NCI-H774 (cell line): ENCODE measurements at regions not wholly inside any gene's neighbourhood (a gene's known extent, or its start where the extent isn't known, plus 50 kb on each side); places are given as distances from the start of the nearest gene placed in this dataset.
"Not testable (repeated sequence)": the region's sequence is repeated elsewhere in the genome, so short reads cannot be mapped to it uniquely, and the experiment has no call there.

ENCODE experiments used
- DNase-seq: peaks from one replicate; lab custom pipeline; 2025; lab: John Stamatoyannopoulos, UW

GRCh38 chr13:64684685-64685431, 2545.3 kb downstream of the PCDH9 start:
- no peak for DNase-seq

DNA sequence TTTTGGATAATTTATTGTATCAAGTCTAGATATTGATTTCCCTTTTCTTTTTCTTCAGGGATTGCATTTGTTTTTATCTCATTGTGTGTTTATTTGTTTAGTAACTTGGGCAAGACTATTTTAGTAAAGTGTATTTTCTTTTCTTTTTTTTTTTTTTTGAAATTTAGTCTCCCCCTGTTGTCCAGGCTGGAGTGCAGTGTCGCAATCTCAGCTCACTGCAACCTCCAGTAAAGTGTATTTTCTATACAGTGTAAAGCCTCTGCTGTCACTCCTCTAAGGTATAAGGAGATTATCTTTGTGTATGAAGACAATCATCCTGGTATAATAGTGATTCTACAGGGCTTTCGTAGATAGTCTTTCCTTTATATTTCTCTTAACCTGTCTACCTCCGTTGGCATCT, 2546.0 kb downstream of the PCDH9 start:
- DNase-seq = no peak

DNA sequence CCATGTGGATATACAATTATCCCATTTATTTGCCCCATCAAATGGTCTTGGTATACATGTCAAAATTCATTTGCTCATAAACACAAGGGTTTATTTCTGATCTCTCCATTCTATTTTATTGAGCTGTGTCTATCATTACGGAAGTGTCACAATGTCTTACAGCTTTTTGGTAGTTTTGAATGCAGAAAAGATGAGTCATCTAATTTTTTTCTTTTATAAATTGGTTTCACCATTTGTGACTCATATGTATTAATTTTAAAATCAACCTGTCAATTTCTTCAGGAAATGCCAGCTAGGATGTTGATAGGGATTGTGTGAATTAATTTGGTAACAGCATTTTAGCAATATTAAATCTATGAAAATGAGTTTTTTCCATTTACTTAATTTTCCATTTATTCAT, 2549.4 kb downstream of the PCDH9 start:
- DNase-seq = no peak

DNA sequence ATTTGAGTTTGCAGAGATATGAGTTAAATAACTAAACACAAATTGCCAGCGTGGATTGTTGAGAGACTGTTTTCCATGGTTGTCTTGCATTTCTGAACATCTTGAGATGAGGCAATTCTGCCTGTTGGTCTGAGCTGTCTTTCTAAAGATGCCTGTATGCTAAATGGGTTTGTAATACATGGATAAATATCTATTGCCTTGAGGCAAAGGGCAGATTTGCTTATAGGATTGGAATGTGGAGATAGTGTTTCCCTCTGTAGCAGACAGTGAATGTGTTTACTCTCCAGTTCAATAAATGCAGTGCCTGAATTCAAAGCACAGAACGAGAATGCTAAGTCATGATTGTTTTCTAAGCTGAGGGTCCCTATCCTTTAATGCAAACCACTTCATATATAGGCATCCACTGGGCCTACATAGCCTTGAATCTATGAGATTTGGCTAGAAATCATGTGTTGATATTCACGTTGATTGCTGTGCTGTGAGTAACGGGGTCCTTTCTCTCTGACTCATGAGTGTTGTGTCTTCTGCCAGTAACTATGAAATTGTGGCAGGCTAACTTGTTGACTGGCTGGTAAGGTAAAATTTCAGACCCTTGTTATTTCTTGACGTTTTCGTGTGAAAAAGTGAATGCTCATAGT, 2554.8 kb downstream of the PCDH9 start:
- DNase-seq = no peak

GRCh38 chr13:64674126-64674525, 2556.0 kb downstream of the PCDH9 start:
- DNase-seq = no peak

DNA sequence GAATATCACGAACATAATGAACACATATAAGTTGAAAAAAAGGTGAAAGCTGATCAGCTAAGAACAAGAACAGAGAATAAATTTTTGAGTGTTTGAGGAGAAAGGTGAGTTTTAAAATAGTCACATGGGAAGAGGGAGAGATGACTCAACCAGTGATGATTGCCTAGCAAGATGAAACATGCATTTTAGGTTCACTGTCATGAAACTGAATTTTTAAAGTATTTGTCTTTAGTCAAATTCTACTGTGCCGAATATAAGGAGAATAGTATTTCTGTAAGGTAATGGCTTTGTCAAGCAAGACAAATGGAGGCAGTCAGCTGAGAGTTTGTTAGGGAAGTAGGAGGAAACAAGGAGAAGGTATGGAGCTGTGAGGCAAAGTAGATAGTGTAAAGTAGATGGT, 2557.4 kb downstream of the PCDH9 start:
- no peak for DNase-seq

GRCh38 chr13:64662887-64663593, 2567.1 kb downstream of the PCDH9 start:
- DNase-seq = no peak

- DNase-seq = no peak
Observed at GRCh38 chr13:64648293-64648692, 2581.8 kb downstream of the PCDH9 start.

- DNase-seq = no peak
Observed at GRCh38 chr13:64643066-64643465, 2587.1 kb downstream of the PCDH9 start.

- peak; percentile 15 for DNase-seq
Observed at GRCh38 chr13:64640002-64640401, 2590.1 kb downstream of the PCDH9 start.

DNA sequence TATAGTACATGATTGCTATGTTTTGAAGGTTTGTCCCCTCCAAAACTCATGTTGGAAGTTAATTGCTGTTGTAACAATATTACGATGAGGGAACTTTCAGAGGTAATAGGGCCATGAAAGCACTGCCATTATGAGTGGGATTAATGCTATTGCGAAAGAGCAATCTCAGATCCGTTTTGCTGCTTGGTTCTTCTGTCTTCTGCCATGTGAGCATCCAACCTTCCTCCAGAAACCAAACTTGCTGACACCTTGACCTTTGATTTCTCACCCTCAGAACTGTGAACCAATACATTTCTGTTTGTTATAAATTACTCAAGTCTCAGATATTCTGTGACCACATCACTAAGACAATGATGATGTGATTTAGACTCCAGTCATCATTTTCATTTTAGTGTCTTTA, 2590.9 kb downstream of the PCDH9 start:
- no peak for DNase-seq

DNA sequence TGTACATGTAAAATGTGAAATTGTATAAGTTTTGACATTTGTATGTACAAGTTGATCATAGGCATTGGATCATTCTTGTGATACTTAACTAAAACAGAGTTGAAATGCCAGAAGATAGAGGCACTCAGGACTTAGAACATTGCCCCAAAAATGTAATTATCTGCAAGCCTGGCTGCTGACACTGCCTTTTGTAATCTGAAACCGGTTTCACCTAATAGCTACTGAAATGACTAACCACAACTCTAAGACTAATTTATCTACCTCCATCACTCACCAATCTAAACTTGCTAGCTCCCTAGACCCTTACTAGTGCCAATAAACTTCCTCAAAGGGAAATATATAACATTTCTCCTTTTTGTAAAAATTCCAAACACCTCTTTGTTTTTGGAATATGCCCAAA, 2596.2 kb downstream of the PCDH9 start:
- no peak for DNase-seq

- DNase-seq = no peak
Observed at GRCh38 chr13:64627654-64628053, 2602.5 kb downstream of the PCDH9 start.

DNA sequence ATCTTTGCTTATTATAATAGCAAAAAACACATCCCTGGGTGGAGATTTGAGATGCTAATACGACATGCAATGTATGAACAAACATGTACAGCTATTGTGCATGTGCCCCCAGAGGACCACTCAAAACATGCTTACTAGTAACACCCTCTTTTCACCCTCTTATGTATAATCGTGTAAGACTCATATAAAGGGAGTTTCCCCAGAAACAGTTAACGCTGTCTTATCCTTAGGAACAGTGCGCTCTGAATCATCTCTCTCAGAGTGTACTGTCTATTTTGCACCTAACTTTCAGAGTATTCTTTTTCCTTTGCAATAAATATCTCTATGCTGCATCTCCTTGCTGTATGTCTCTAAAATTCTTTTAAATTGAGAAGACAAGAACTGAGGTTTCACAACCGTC, 2604.0 kb downstream of the PCDH9 start:
- DNase-seq = no peak

- DNase-seq = no peak
Observed at GRCh38 chr13:64617231-64617630, 2612.9 kb downstream of the PCDH9 start.

GRCh38 chr13:64591971-64592370, 2638.2 kb downstream of the PCDH9 start:
- DNase-seq = no peak

GRCh38 chr13:64579331-64579730, 2650.8 kb downstream of the PCDH9 start:
- no peak for DNase-seq

DNA sequence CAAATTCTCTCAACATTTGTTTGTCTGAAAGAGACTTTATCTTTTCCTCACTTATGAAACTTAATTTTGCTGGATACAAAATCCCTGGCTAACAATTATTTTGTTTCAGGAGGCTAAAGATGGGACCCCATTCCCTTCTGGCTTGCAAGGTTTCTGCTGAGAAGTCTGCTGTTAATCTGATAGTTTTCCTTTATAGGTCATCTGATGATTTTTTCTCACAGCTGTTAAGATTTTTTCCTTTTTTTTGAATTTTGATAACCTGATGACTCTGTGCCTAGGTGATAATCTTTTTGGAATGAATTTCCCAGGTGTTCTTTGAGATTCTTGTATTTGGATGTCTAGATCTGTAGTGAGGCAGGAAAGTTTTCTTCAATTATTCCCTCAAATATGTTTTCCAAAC, 2661.4 kb downstream of the PCDH9 start:
- DNase-seq = no peak

DNA sequence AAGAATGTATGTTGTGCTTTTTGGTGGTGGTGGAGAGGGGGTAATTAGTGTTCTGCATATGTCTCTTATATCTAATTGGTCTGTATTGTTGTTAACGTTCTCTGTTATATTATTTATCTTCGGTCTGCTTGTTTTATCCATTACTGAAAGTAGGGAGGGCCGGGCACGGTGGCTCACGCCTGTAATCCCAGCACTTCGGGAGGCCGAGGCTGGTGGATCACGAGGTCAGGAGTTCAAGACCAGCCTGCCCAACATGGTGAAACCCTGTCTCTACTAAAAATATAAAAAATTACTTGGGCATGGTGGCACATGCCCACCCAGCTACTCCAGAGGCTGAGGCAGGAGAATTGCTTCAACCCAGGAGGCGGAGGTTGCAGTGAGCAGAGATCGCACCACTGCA, 2672.1 kb downstream of the PCDH9 start:
- DNase-seq = not testable (repeated sequence)

- no peak for DNase-seq
Observed at GRCh38 chr13:64556376-64556775, 2673.8 kb downstream of the PCDH9 start.

- DNase-seq = no peak
Observed at GRCh38 chr13:64553411-64554129, 2676.6 kb downstream of the PCDH9 start.

GRCh38 chr13:64551755-64552154, 2678.4 kb downstream of the PCDH9 start:
- no peak for DNase-seq

- no peak for DNase-seq
Observed at GRCh38 chr13:64546371-64546770, 2683.8 kb downstream of the PCDH9 start.
